HEK293T (cell line): ENCODE measurements at regions not wholly inside any gene's neighbourhood (a gene's known extent, or its start where the extent isn't known, plus 50 kb on each side); places are given as distances from the start of the nearest gene placed in this dataset.

Experiments used
- ARNT ChIP-seq: fragments of 450-650 bp; IDR thresholded peaks from 2 replicates; pipeline ENCODE4 v1.6.1; 2017; ENCODE audit warnings: mild to moderate bottlenecking
- BHLHE40 ChIP-seq: fragments of 450-650 bp; IDR thresholded peaks from 2 replicates; pipeline ENCODE4 v1.6.1; 2016; ENCODE audit warnings: mild to moderate bottlenecking, moderate library complexity, borderline replicate concordance
- L3MBTL2 ChIP-seq: fragments of 450-650 bp; conservative IDR thresholded peaks from 2 replicates; pipeline ENCODE4 v1.6.1; 2016; ENCODE audit warnings: mild to moderate bottlenecking
- NFRKB ChIP-seq: fragments of 450-650 bp; IDR thresholded peaks from 2 replicates; pipeline ENCODE4 v1.6.1; 2016; ENCODE audit warnings: mild to moderate bottlenecking, moderate library complexity
- SP1 ChIP-seq: fragments of 450-650 bp; IDR thresholded peaks from 2 replicates; pipeline ENCODE4 v1.6.1; 2017
- TF ChIP-seq, protein P1 (sequence below): fragments of 450-650 bp; IDR thresholded peaks from 2 replicates; pipeline ENCODE4 v1.6.1; 2016

DNA sequence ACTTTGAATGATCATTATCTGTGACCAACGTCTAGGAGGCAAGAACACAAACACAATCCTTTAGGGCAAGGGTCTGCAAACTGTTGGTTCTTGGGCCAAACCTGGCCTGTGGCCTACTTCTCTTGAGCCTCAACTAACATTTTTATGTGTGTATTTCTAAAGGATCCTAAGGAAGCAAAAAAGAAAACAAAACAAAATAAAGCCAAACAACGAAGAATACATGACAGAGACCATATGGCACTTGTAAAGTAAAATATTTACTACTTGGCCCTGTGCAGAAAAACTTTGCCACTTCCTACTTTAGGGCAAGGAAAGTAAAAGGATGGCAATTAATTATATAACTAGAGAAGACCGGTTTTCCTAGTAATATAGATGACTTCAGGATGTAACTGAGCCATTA is 1056.2 kb downstream of the EPHA7 start:
- no peak for TF ChIP-seq SP1
- TF ChIP-seq ARNT = no peak
- no peak for TF ChIP-seq BHLHE40
- TF ChIP-seq L3MBTL2 = no peak
- TF ChIP-seq, protein P1, sequence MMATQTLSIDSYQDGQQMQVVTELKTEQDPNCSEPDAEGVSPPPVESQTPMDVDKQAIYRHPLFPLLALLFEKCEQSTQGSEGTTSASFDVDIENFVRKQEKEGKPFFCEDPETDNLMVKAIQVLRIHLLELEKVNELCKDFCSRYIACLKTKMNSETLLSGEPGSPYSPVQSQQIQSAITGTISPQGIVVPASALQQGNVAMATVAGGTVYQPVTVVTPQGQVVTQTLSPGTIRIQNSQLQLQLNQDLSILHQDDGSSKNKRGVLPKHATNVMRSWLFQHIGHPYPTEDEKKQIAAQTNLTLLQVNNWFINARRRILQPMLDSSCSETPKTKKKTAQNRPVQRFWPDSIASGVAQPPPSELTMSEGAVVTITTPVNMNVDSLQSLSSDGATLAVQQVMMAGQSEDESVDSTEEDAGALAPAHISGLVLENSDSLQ = no peak
- TF ChIP-seq NFRKB = no peak
